ENCODE measurements at regions not wholly inside any gene's neighbourhood (a gene's known extent, or its start where the extent isn't known, plus 50 kb on each side); places are given as distances from the start of the nearest gene placed in this dataset.

DNA sequence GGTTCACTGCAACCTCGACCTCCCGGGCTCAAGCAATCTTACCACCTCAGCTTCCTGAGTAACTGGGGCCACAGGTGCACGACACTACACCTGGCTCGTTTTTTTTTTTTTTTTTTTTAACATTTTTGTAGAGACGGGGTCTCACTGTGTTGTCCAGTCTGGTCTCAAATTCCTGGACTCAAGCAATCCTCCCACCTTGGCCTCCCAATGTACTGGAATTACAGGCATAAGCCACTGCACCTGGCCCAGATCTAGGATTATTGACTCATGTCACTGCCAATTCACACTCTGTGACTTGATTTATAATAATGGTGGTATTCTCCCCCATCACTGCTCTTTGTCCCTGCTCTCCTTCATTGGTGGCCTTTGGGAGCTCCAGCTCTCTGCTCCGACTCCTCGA, 145.1 kb downstream of the PTPRU start:
- no peak for TF ChIP-seq POLR2AphosphoS5 (IDR thresholded peaks at IDR 0.05)
- TF ChIP-seq, protein P1, sequence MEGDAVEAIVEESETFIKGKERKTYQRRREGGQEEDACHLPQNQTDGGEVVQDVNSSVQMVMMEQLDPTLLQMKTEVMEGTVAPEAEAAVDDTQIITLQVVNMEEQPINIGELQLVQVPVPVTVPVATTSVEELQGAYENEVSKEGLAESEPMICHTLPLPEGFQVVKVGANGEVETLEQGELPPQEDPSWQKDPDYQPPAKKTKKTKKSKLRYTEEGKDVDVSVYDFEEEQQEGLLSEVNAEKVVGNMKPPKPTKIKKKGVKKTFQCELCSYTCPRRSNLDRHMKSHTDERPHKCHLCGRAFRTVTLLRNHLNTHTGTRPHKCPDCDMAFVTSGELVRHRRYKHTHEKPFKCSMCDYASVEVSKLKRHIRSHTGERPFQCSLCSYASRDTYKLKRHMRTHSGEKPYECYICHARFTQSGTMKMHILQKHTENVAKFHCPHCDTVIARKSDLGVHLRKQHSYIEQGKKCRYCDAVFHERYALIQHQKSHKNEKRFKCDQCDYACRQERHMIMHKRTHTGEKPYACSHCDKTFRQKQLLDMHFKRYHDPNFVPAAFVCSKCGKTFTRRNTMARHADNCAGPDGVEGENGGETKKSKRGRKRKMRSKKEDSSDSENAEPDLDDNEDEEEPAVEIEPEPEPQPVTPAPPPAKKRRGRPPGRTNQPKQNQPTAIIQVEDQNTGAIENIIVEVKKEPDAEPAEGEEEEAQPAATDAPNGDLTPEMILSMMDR (IDR thresholded peaks at IDR 0.05): no peak
- TF ChIP-seq POLR2A (IDR thresholded peaks at IDR 0.05): no peak
